ENCODE measurements at regions not wholly inside any gene's neighbourhood (a gene's known extent, or its start where the extent isn't known, plus 50 kb on each side); places are given as distances from the start of the nearest gene placed in this dataset.

DNA sequence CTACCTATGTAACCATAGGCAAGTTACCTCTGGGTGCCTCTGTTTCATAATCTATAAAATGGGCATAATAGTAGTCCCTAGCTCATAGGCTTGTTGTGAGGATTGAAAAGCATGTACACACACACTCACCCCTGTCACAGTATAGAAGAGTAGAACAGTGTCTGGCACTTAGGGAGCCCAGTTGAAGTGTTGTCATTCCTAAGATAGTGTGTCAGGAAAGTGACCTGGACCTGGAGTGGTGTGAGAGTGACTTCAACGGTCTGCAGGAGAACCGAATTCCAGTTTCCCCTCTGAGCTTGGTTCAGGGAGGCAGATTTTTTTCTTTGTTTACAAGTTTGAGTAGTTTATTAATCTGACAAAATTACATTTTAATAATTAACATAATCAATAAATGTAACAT is 229.9 kb upstream of the MAP3K7 start:
- TF ChIP-seq, protein P1, sequence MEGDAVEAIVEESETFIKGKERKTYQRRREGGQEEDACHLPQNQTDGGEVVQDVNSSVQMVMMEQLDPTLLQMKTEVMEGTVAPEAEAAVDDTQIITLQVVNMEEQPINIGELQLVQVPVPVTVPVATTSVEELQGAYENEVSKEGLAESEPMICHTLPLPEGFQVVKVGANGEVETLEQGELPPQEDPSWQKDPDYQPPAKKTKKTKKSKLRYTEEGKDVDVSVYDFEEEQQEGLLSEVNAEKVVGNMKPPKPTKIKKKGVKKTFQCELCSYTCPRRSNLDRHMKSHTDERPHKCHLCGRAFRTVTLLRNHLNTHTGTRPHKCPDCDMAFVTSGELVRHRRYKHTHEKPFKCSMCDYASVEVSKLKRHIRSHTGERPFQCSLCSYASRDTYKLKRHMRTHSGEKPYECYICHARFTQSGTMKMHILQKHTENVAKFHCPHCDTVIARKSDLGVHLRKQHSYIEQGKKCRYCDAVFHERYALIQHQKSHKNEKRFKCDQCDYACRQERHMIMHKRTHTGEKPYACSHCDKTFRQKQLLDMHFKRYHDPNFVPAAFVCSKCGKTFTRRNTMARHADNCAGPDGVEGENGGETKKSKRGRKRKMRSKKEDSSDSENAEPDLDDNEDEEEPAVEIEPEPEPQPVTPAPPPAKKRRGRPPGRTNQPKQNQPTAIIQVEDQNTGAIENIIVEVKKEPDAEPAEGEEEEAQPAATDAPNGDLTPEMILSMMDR (conservative IDR thresholded peaks at IDR 0.05; ENCODE audit: low read depth, low read length), result no peak
- no peak for TF ChIP-seq EZH2 (IDR thresholded peaks at IDR 0.05; ENCODE audit: borderline replicate concordance, low read depth, low read length, poor library complexity, severe bottlenecking)

Data from A673 (cell line).